ENCODE measurements at regions not wholly inside any gene's neighbourhood (a gene's known extent, or its start where the extent isn't known, plus 50 kb on each side); places are given as distances from the start of the nearest gene placed in this dataset.

DNA sequence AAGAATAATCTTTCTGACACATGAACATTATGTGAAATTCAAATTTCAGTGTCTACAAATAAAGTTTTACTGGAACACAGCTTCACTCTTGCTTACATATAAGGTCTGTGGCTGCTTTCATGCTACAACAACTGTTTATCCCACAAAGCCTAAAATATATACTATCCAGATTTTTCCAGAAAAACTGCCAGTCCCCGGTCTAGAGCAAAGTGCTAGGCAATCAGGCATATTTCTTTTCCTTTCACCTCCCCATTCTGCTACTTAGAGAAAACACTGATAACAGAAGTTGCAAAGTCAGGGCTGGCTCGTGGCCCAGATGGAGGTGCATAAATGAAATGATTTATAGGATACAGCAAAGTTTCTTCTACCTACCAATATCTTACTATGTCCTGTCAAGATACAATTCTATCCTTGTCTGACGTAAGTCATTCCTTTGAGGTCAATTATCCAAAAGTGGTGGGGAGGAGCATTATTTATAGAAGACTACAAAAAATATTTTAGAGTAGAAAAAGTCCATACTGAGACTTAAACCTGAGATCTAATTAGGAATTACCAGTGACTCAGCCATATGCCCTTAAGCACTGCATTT is 384.1 kb downstream of the NXPH1 start:
- Histone ChIP-seq H4K91ac (ENCODE audit: insufficient read length, low read depth, low read length) (no peak overlapping the region), H3K4me2 (ENCODE audit: insufficient read depth, insufficient read length, low read length) (no peak overlapping the region), H3K27me3 (ENCODE audit: insufficient read depth, low read length) (no peaks in the 10 kb centered on the region), H3K79me2 (ENCODE audit: insufficient read depth, low read length) (no peaks in the 10 kb centered on the region), H2AFZ (ENCODE audit: low read length) (no peak overlapping the region), H3K23ac (ENCODE audit: insufficient read length, low read depth, low read length) (no peak overlapping the region), H2BK12ac (ENCODE audit: insufficient read length, low read depth, low read length) (no peak overlapping the region), H3T11ph (ENCODE audit: low read length) (no peak overlapping the region), H3K23me2 (ENCODE audit: insufficient read length, low read depth, low read length, poor library complexity, severe bottlenecking) (no peaks in the 10 kb centered on the region), H3K9me3 (ENCODE audit: control insufficient read depth, low read depth, low read length) (no peaks in the 10 kb centered on the region), H4K8ac (replicated peaks; ENCODE audit: insufficient read length, low read depth, low read length) (no peak overlapping the region), H3K27ac (ENCODE audit: insufficient read length, low read depth, low read length) (no peak overlapping the region), H4K5ac (ENCODE audit: insufficient read length, low read depth, low read length) (no peak overlapping the region), H3K4ac (ENCODE audit: low read depth, low read length) (no peak overlapping the region), H3K4me1 (ENCODE audit: insufficient read depth, low read length) (no peaks in the 10 kb centered on the region), H2BK5ac (ENCODE audit: insufficient read length, low read length) (no peak overlapping the region), H2BK20ac (ENCODE audit: low read depth, low read length, poor library complexity, severe bottlenecking) (no peak overlapping the region), H3K18ac (ENCODE audit: insufficient read length, low read depth, low read length) (no peak overlapping the region), H2BK15ac (ENCODE audit: low read depth, low read length) (no peak overlapping the region), H2AK5ac (ENCODE audit: insufficient read length, low read length) (no peak overlapping the region), H3K9ac (ENCODE audit: extremely low read depth, insufficient read length, low read length) (no peak overlapping the region), H3K79me1 (ENCODE audit: insufficient read depth, low read depth, low read length, poor library complexity, severe bottlenecking) (no peaks in the 10 kb centered on the region), H3K14ac (ENCODE audit: insufficient read depth, low read length) (no peak overlapping the region), H3K56ac (ENCODE audit: insufficient read length, low read depth, low read length) (no peak overlapping the region), H4K20me1 (ENCODE audit: control insufficient read depth, insufficient read depth, insufficient read length) (no peaks in the 10 kb centered on the region), H2BK120ac (ENCODE audit: low read depth, low read length, poor library complexity, severe bottlenecking) (no peak overlapping the region)
- H3K4me1 Mint-ChIP-seq: peaks cover 2% of the 10 kb centered on the region in 2 experiments
- TF ChIP-seq, protein P1, sequence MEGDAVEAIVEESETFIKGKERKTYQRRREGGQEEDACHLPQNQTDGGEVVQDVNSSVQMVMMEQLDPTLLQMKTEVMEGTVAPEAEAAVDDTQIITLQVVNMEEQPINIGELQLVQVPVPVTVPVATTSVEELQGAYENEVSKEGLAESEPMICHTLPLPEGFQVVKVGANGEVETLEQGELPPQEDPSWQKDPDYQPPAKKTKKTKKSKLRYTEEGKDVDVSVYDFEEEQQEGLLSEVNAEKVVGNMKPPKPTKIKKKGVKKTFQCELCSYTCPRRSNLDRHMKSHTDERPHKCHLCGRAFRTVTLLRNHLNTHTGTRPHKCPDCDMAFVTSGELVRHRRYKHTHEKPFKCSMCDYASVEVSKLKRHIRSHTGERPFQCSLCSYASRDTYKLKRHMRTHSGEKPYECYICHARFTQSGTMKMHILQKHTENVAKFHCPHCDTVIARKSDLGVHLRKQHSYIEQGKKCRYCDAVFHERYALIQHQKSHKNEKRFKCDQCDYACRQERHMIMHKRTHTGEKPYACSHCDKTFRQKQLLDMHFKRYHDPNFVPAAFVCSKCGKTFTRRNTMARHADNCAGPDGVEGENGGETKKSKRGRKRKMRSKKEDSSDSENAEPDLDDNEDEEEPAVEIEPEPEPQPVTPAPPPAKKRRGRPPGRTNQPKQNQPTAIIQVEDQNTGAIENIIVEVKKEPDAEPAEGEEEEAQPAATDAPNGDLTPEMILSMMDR (conservative IDR thresholded peaks at IDR 0.05): no peak
- DNase-seq: no peak
- H3K27ac Mint-ChIP-seq: peak overlapping the region in 1 of 3 experiments; percentile 83; a peak in 1 of 7 replicates
- H3K9me3 Mint-ChIP-seq: no peaks in the 10 kb centered on the region
- no peaks in the 10 kb centered on the region for H3K36me3 Mint-ChIP-seq (ENCODE audit: insufficient read depth in 1 of 3, low read depth in 3 of 3)
- no CpG with 5 or more reads among the region's 3 CpGs for WGBS (ENCODE audit: extremely low coverage, insufficient read length, low lambda C conversion rate)
- no peak overlapping the region for H3K4me3 Mint-ChIP-seq
- no peaks in the 10 kb centered on the region; the same call in 1 of the 2 replicates for H3K27me3 Mint-ChIP-seq (ENCODE audit: low read depth)

All from H9 (cell line).